KMS-11 (cell line): ENCODE measurements at regions not wholly inside any gene's neighbourhood (a gene's known extent, or its start where the extent isn't known, plus 50 kb on each side); places are given as distances from the start of the nearest gene placed in this dataset.

Experiments
- H2AFZ ChIP-seq: fragments of 200-600 bp; sonication (generic); 2 replicates; pipeline ENCODE4 v1.6.1; 2016; ENCODE audit warnings: antibody characterized with exemption, mixed run types, low read depth
- H3K27ac ChIP-seq: fragments of 200-600 bp; sonication (generic); 2 replicates; pipeline ENCODE4 v1.6.1; 2016; ENCODE audit warnings: mild to moderate bottlenecking, mixed run types
- H3K27me3 ChIP-seq: fragments of 200-600 bp; sonication (generic); 2 replicates; pipeline ENCODE4 v1.6.1; 2017; ENCODE audit warnings: mild to moderate bottlenecking, low read depth, mixed run types, moderate library complexity; ENCODE audit not compliant: insufficient read depth
- H3K36me3 ChIP-seq: fragments of 200-600 bp; sonication (generic); 2 replicates; pipeline ENCODE4 v1.6.1; 2017; ENCODE audit warnings: mild to moderate bottlenecking, mixed run types; ENCODE audit not compliant: insufficient read depth
- H3K4me1 ChIP-seq: fragments of 200-600 bp; sonication (generic); 2 replicates; pipeline ENCODE4 v1.6.1; 2016; ENCODE audit warnings: mild to moderate bottlenecking, low read depth, mixed run types; ENCODE audit not compliant: poor library complexity, severe bottlenecking
- H3K4me2 ChIP-seq: fragments of 200-600 bp; sonication (generic); 2 replicates; pipeline ENCODE4 v1.7.0; 2016; ENCODE audit warnings: mild to moderate bottlenecking, mixed run types
- H3K4me3 ChIP-seq: fragments of 200-600 bp; sonication (generic); IDR thresholded peaks from 2 replicates; pipeline ENCODE4 v1.6.1; 2017; ENCODE audit warnings: low read depth, low read length, mixed read lengths; ENCODE audit not compliant: insufficient read depth
- H3K79me2 ChIP-seq: fragments of 200-600 bp; sonication (generic); 2 replicates; pipeline ENCODE4 v1.6.1; 2016; ENCODE audit warnings: low read depth, mixed run types; ENCODE audit not compliant: insufficient read depth
- H3K9ac ChIP-seq: fragments of 200-600 bp; sonication (generic); 2 replicates; pipeline ENCODE4 v1.6.1; 2016; ENCODE audit warnings: mild to moderate bottlenecking, mixed run types
- H4K20me1 ChIP-seq: fragments of 200-600 bp; sonication (generic); 2 replicates; pipeline ENCODE4 v1.6.1; 2016; ENCODE audit warnings: mild to moderate bottlenecking, mixed run types; ENCODE audit not compliant: insufficient read depth
- CTCF ChIP-seq: fragments of 200-600 bp; sonication (generic); conservative IDR thresholded peaks from 2 replicates; pipeline ENCODE4 v1.6.1; 2017; ENCODE audit warnings: low read depth, mild to moderate bottlenecking, antibody characterized with exemption, low read length, moderate library complexity, mixed read lengths

- Histone ChIP-seq H3K27ac (no peak overlapping the region), H3K4me3 (no peak overlapping the region)
Measured at GRCh38 chr2:63764630-63765029, 77.1 kb upstream of the UGP2 start.

GRCh38 chr2:63765117-63765516, 76.6 kb upstream of the UGP2 start:
- H3K27ac ChIP-seq, result no peak overlapping the region
- TF ChIP-seq CTCF, result no peak
- no peaks in the 10 kb centered on the region for H4K20me1 ChIP-seq
- no peaks in the 10 kb centered on the region for H3K4me1 ChIP-seq
- H3K4me3 ChIP-seq, result no peak overlapping the region
- no peak overlapping the region for H3K9ac ChIP-seq
- no peaks in the 10 kb centered on the region for H3K27me3 ChIP-seq
- H3K36me3 ChIP-seq, result no peaks in the 10 kb centered on the region
- no peak overlapping the region for H2AFZ ChIP-seq
- H3K4me2 ChIP-seq, result no peak overlapping the region
- no peaks in the 10 kb centered on the region for H3K79me2 ChIP-seq

More at GRCh38 chr2:63764630-63765029, 77.1 kb upstream of the UGP2 start:
- H3K27me3 ChIP-seq, result no peaks in the 10 kb centered on the region
- H3K4me1 ChIP-seq, result no peaks in the 10 kb centered on the region
- H3K9ac ChIP-seq, result no peak overlapping the region
- no peaks in the 10 kb centered on the region for H4K20me1 ChIP-seq
- TF ChIP-seq CTCF, result no peak
- H2AFZ ChIP-seq, result no peak overlapping the region
- H3K4me2 ChIP-seq, result no peak overlapping the region
- no peaks in the 10 kb centered on the region for H3K79me2 ChIP-seq
- H3K36me3 ChIP-seq, result no peaks in the 10 kb centered on the region

- Histone ChIP-seq H3K4me2 (no peak overlapping the region), H3K4me1 (no peaks in the 10 kb centered on the region), H2AFZ (no peak overlapping the region), H3K79me2 (no peaks in the 10 kb centered on the region), H3K27ac (no peak overlapping the region), H3K4me3 (no peak overlapping the region), H3K9ac (no peak overlapping the region), H3K27me3 (no peaks in the 10 kb centered on the region), H3K36me3 (no peaks in the 10 kb centered on the region), H4K20me1 (no peaks in the 10 kb centered on the region)
- TF ChIP-seq CTCF, result no peak
Measured at GRCh38 chr2:63767307-63767706, 74.4 kb upstream of the UGP2 start.

GRCh38 chr2:63768051-63768450, 73.6 kb upstream of the UGP2 start:
- no peaks in the 10 kb centered on the region for H3K27me3 ChIP-seq
- H3K79me2 ChIP-seq, result no peaks in the 10 kb centered on the region
- no peaks in the 10 kb centered on the region for H4K20me1 ChIP-seq
- no peaks in the 10 kb centered on the region for H3K36me3 ChIP-seq
- no peak for TF ChIP-seq CTCF
- no peak overlapping the region for H3K27ac ChIP-seq
- no peak overlapping the region for H3K4me2 ChIP-seq
- H2AFZ ChIP-seq, result no peak overlapping the region
- H3K9ac ChIP-seq, result no peak overlapping the region
- no peak overlapping the region for H3K4me3 ChIP-seq
- H3K4me1 ChIP-seq, result no peaks in the 10 kb centered on the region
